ENCODE measurements at regions not wholly inside any gene's neighbourhood (a gene's known extent, or its start where the extent isn't known, plus 50 kb on each side); places are given as distances from the start of the nearest gene placed in this dataset.

GRCh38 chr2:88844960-88845359 is 153.5 kb downstream of the RPIA start:
- no TSS peak for BruUV-seq (replicated peaks)
- peak overlapping the region; percentile 100 for H3K27ac ChIP-seq (ENCODE audit: low read depth, low read length, poor library complexity, severe bottlenecking)

GRCh38 chr2:88845772-88846661 is 154.5 kb downstream of the RPIA start:
- peaks cover 10% of the 10 kb centered on the region; the same call in 1 of the 2 replicates for H3K36me3 ChIP-seq (ENCODE audit: insufficient read depth, low read length)
- peaks cover 99% of the 10 kb centered on the region for H3K4me1 ChIP-seq (ENCODE audit: insufficient read depth, low read length, poor library complexity, severe bottlenecking)
- TSS peak; percentile 85 for BruUV-seq (replicated peaks)
- H3K9me3 ChIP-seq (ENCODE audit: low read length): no peaks in the 10 kb centered on the region
- CTCF ChIA-PET (ENCODE audit: unreplicated experiment): interaction anchor here (1.1 to 2.1 kb wide), 3 partner anchors 9 to 94 kb away, joined by 3 to 8 read pairs (median 3); no protein-coding TSS in a partner anchor
- peaks cover 86% of the 10 kb centered on the region; the same call in 1 of the 2 replicates for H3K79me2 ChIP-seq (ENCODE audit: insufficient read depth, low read depth, low read length)
- peak overlapping the region; percentile 100 for H3K27ac ChIP-seq (ENCODE audit: low read depth, low read length, poor library complexity, severe bottlenecking)
- no peak for TF ChIP-seq EZH2phosphoT487 (IDR thresholded peaks at IDR 0.05; ENCODE audit: borderline replicate concordance, low read depth, low read length)
- TF ChIP-seq CTCF (conservative IDR thresholded peaks at IDR 0.05; ENCODE audit: low read length): no peak
- H3K9me2 ChIP-seq (ENCODE audit: insufficient read depth, low read length): no peaks in the 10 kb centered on the region
- intact Hi-C loops (cut with micrococcal nuclease; ENCODE audit: unreplicated experiment): loop anchor here (1.0 kb wide), 3 partner anchors 8 to 12 kb away; no protein-coding TSS in a partner anchor
- POLR2A ChIA-PET: interaction anchor here (0.9 to 27.8 kb wide), 10 partner anchors 5 to 307 kb away, joined by 3 to 2147 read pairs (median 26); no protein-coding TSS in a partner anchor
- H4K20me1 ChIP-seq (ENCODE audit: insufficient read depth, low read length): no peaks in the 10 kb centered on the region
- peak overlapping the region; percentile 74 for H3K4me2 ChIP-seq (ENCODE audit: low read length)
- no peak overlapping the region for H2AFZ ChIP-seq (ENCODE audit: low read length)
- DNase-seq (ENCODE audit: low spot score): peak; percentile 99
- peak overlapping the region; percentile 38 for H3K4me3 ChIP-seq (ENCODE audit: low read depth, low read length, poor library complexity, severe bottlenecking)

More at GRCh38 chr2:88844960-88845359, 153.5 kb downstream of the RPIA start:
- no peaks in the 10 kb centered on the region for H4K20me1 ChIP-seq (ENCODE audit: insufficient read depth, low read length)
- H3K4me2 ChIP-seq (ENCODE audit: low read length): peak overlapping the region; percentile 74
- no peak overlapping the region for H2AFZ ChIP-seq (ENCODE audit: low read length)
- CTCF ChIA-PET (ENCODE audit: unreplicated experiment): interaction anchor here (0.6 to 1.2 kb wide), 3 partner anchors 10 to 37 kb away, joined by 3 to 5 read pairs (median 4); no protein-coding TSS in a partner anchor
- peaks cover 86% of the 10 kb centered on the region; the same call in 1 of the 2 replicates for H3K79me2 ChIP-seq (ENCODE audit: insufficient read depth, low read depth, low read length)
- intact Hi-C loops (cut with micrococcal nuclease; ENCODE audit: unreplicated experiment): loop anchor here (1.0 kb wide), 1 partner anchor 13 kb away; no protein-coding TSS in a partner anchor
- no peaks in the 10 kb centered on the region for H3K9me2 ChIP-seq (ENCODE audit: insufficient read depth, low read length)
- TF ChIP-seq CTCF (conservative IDR thresholded peaks at IDR 0.05; ENCODE audit: low read length) (no peak), EZH2phosphoT487 (IDR thresholded peaks at IDR 0.05; ENCODE audit: borderline replicate concordance, low read depth, low read length) (no peak)
- H3K9me3 ChIP-seq (ENCODE audit: low read length): no peaks in the 10 kb centered on the region
- no peak for DNase-seq (ENCODE audit: low spot score)
- POLR2A ChIA-PET: interaction anchor here (0.5 to 27.8 kb wide), 10 partner anchors 4 to 308 kb away, joined by 3 to 2147 read pairs (median 10); no protein-coding TSS in a partner anchor
- peaks cover 99% of the 10 kb centered on the region for H3K4me1 ChIP-seq (ENCODE audit: insufficient read depth, low read length, poor library complexity, severe bottlenecking)
- H3K4me3 ChIP-seq (ENCODE audit: low read depth, low read length, poor library complexity, severe bottlenecking): peak overlapping the region; percentile 8
- peaks cover 10% of the 10 kb centered on the region; the same call in 1 of the 2 replicates for H3K36me3 ChIP-seq (ENCODE audit: insufficient read depth, low read length)

All from OCI-LY7 (cell line).